NCI-H1092 (cell line): ENCODE measurements at regions not wholly inside any gene's neighbourhood (a gene's known extent, or its start where the extent isn't known, plus 50 kb on each side); places are given as distances from the start of the nearest gene placed in this dataset.

Experiments
- DNase-seq: peaks from one replicate; lab custom pipeline; 2025; lab: John Stamatoyannopoulos, UW

- DNase-seq = no peak
Measured at GRCh38 chr12:127888943-127889719, 377.8 kb upstream of the TMEM132C start.

GRCh38 chr12:127893895-127894609, 372.9 kb upstream of the TMEM132C start:
- DNase-seq = no peak

GRCh38 chr12:127896661-127897060, 370.3 kb upstream of the TMEM132C start:
- no peak for DNase-seq

DNA sequence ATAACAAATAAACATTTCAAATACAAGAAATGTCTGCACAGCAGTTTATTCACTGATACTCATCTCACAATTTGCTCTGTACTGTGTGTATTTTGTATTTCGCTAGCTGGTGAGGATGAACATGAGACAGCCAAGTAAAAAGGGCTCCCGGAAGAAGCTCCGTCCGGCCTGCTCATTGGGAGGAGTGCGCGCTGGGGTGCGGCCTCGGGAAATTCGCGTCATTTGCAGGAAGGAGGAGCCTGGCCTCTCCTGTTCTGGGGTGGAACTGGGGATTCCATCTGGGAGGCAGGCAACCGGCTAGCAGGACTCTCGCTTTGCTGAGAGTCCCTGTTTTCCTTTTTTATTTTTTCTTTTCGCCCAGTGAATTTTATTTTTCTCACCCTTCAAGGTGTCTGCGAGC, 368.4 kb upstream of the TMEM132C start:
- DNase-seq = no peak

- DNase-seq = no peak
Measured at GRCh38 chr12:127899971-127900370, 367.0 kb upstream of the TMEM132C start.

GRCh38 chr12:127900386-127900785, 366.6 kb upstream of the TMEM132C start:
- DNase-seq = no peak

- no peak for DNase-seq
Measured at GRCh38 chr12:127903146-127903545, 363.8 kb upstream of the TMEM132C start.

- DNase-seq = no peak
Measured at GRCh38 chr12:127909041-127909440, 357.9 kb upstream of the TMEM132C start.

- DNase-seq = no peak
Measured at GRCh38 chr12:127911291-127911690, 355.7 kb upstream of the TMEM132C start.

GRCh38 chr12:127912035-127912665, 354.8 kb upstream of the TMEM132C start:
- DNase-seq = no peak

GRCh38 chr12:127923501-127923900, 343.5 kb upstream of the TMEM132C start:
- DNase-seq = no peak

GRCh38 chr12:127925971-127926370, 341.0 kb upstream of the TMEM132C start:
- peak; percentile 20 for DNase-seq

DNA sequence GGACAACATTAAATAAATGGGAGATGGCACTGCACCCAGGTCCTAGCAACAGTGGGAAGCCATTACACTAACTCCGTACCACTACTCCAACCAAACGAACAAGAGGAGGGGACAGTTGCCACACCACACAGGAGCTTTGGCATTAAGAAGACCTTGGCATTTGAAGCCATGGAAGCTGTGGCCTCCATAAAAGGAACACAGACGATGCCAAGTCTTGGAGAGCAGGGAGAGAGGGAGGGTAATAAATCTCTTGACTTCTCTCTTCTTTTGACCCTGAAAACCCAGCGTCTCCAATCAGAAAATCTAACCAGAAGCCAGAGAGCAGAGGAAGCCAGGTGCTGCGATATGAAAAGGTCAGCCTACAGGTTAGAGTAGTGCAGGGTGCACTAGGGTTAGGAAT, 338.8 kb upstream of the TMEM132C start:
- DNase-seq = no peak

DNA sequence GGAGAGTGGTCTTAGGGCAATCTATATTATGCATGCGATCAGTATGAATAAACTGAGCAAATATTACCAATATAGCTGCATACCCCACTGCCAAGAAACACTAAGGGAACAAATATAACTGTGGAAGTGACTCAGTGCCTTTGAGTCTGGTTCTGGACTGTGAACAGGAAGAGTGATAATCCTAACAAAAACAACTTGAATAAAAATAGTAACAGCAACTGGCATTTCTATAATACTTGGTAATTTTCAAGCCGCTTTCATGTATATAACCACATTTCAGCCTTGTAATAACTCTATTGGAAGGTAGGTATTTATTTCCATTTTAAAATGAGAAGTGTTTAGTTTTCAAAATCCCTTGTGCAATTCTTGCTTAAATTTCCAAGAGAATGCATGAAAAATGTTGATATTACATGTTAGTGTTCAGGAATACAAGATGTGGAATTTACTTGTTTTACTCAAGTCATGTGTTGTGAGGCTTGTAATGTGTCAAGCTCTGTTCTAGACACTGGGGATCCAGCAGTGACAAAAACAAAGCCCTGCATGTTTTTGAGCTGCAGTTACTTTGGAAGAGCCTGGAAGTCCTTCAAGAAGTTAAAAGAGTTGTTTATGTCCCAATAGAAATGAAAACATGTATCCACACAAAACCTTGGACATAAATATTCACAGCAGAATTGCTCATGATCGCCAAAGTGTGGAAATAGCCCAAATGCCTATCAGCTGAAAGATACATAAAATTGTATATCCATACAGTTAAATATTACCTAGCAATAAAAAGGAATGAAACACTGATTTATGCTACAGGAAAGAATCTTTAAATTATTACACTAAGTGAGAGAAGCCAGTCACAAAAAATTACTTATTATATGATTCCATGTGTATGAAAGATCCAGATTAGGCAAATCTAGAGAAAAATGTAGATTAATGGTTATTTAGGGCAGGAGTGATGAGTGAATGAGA, 338.1 kb upstream of the TMEM132C start:
- DNase-seq = no peak

GRCh38 chr12:127930122-127930521, 336.8 kb upstream of the TMEM132C start:
- DNase-seq = no peak

DNA sequence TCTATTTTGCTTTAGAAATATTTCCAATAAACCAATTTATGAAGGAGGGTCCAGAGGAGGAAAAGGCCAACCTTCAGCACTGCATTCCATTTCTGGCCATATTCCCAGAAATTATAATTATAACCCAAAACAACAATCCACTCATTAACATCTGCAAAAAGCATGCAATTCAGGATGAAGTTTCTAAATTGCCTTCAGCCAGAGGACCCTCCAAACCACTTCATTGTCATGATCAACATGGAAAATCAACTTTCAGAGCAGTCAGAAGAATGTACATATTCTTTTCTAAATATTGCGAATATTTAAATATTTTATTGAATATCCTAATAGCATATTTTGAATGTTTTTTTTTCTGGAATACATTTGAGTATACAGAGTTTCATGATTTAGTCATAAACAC, 332.6 kb upstream of the TMEM132C start:
- DNase-seq = no peak

- no peak for DNase-seq
Measured at GRCh38 chr12:127936463-127936862, 330.5 kb upstream of the TMEM132C start.

GRCh38 chr12:127941332-127941731, 325.6 kb upstream of the TMEM132C start:
- DNase-seq = no peak

- no peak for DNase-seq
Measured at GRCh38 chr12:127942981-127943380, 324.0 kb upstream of the TMEM132C start.

DNA sequence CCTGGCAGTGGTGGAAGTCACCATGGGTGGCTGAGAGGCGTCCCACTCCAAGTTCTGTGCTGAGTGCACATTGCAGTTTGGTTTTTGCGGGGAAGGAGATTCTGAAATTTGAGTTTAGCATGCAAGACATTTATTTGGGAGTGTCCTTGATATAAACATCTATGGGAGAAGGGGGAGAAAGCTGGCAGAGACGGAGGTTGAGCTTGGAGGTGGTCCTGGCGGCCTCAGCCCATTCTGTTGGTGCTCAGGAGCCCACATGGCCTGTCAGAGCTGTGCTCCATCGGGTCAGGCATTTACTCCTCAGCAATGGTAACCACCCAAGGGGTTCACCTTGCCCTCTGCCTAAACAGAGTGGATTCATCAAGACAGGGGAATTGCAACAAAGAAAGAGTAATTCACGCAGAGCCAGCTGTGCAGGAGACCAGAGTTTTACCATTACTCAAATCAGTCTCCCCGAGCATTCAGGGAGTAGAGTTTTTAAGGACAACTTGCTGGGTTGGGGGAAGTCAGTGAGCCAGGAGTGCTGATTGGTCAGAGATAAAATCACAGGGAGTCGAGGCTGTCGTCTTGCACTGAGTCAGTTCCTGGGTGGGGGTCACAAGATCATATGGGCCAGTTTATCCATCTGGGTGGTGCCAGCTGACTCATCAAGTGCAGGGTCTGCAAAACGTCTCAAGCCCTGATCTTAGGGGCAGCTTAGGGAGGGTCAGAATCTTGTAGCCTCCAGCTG, 323.3 kb upstream of the TMEM132C start:
- DNase-seq = no peak

- DNase-seq = peak; percentile 26
Measured at GRCh38 chr12:127944211-127944899, 322.6 kb upstream of the TMEM132C start.
